ENCODE measurements at regions not wholly inside any gene's neighbourhood (a gene's known extent, or its start where the extent isn't known, plus 50 kb on each side); places are given as distances from the start of the nearest gene placed in this dataset.

GRCh38 chr10:70943249-70943648 is 54.9 kb upstream of the PCBD1 start:
- Histone ChIP-seq H3K4me3 (ENCODE audit: control insufficient read depth in 2 of 3, extremely low read depth in 1 of 3, insufficient read depth in 2 of 3, low read depth in 1 of 3, low read length in 3 of 3) (no peak overlapping the region), H4K20me1 (ENCODE audit: control insufficient read depth, extremely low read depth, insufficient read depth, low read length) (peaks cover 2% of the 10 kb centered on the region), H3K27me3 (ENCODE audit: control insufficient read depth, extremely low read depth, insufficient read depth, low read length) (peaks cover 30% of the 10 kb centered on the region), H3K9me3 (ENCODE audit: control insufficient read depth, low read depth, low read length) (no peaks in the 10 kb centered on the region), H3K79me2 (ENCODE audit: control insufficient read depth, insufficient read depth, low read length) (no peaks in the 10 kb centered on the region), H3K36me3 (ENCODE audit: control insufficient read depth in 2 of 2, extremely low read depth in 1 of 2, insufficient read depth in 2 of 2, low read length in 2 of 2) (no peaks in the 10 kb centered on the region), H3K27ac (ENCODE audit: control insufficient read depth, insufficient read depth, low read length) (no peak overlapping the region), H3K9me1 (ENCODE audit: control insufficient read depth, extremely low read depth, insufficient read depth, low read length) (no peaks in the 10 kb centered on the region), H3K4me2 (ENCODE audit: control insufficient read depth, extremely low read depth, insufficient read depth, low read depth, low read length) (no peak overlapping the region), H2AFZ (ENCODE audit: control insufficient read depth, low read length) (no peak overlapping the region), H3K9ac (ENCODE audit: control insufficient read depth, extremely low read depth, insufficient read depth, low read length) (no peak overlapping the region), H3K4me1 (ENCODE audit: control insufficient read depth, extremely low read depth, insufficient read depth, low read length) (no peaks in the 10 kb centered on the region)
- dilution Hi-C loops (cut with MboI; ENCODE audit: extremely low pct_ligation_motif_present, low sequenced_read_pairs), result no loop called here
- no peak for TF ChIP-seq EZH2 (IDR thresholded peaks at IDR 0.05; ENCODE audit: low read length)
- no peak for TF ChIP-seq CTCF (optimal IDR thresholded peaks at IDR 0.05 in 1 of 3, IDR thresholded peaks at IDR 0.05 in 1 of 3, conservative IDR thresholded peaks at IDR 0.05 in 1 of 3; ENCODE audit: extremely low read depth in 1 of 3, insufficient read depth in 2 of 3, low read length in 3 of 3)
- FAIRE-seq (no peak), DNase-seq (ENCODE audit: low read depth, low spot score) (no peak)

GRCh38 chr10:70943841-70944466 is 55.6 kb upstream of the PCBD1 start:
- no peaks in the 10 kb centered on the region for H3K36me3 ChIP-seq (ENCODE audit: control insufficient read depth in 2 of 2, extremely low read depth in 1 of 2, insufficient read depth in 2 of 2, low read length in 2 of 2)
- H3K27ac ChIP-seq (ENCODE audit: control insufficient read depth, insufficient read depth, low read length), result no peak overlapping the region
- no peak overlapping the region for H2AFZ ChIP-seq (ENCODE audit: control insufficient read depth, low read length)
- no peaks in the 10 kb centered on the region for H3K9me1 ChIP-seq (ENCODE audit: control insufficient read depth, extremely low read depth, insufficient read depth, low read length)
- peaks cover 2% of the 10 kb centered on the region for H4K20me1 ChIP-seq (ENCODE audit: control insufficient read depth, extremely low read depth, insufficient read depth, low read length)
- dilution Hi-C loops (cut with MboI; ENCODE audit: extremely low pct_ligation_motif_present, low sequenced_read_pairs), result no loop called here
- H3K27me3 ChIP-seq (ENCODE audit: control insufficient read depth, extremely low read depth, insufficient read depth, low read length), result peaks cover 24% of the 10 kb centered on the region
- H3K4me2 ChIP-seq (ENCODE audit: control insufficient read depth, extremely low read depth, insufficient read depth, low read depth, low read length), result no peak overlapping the region
- H3K4me3 ChIP-seq (ENCODE audit: control insufficient read depth in 2 of 3, extremely low read depth in 1 of 3, insufficient read depth in 2 of 3, low read depth in 1 of 3, low read length in 3 of 3), result no peak overlapping the region
- no peaks in the 10 kb centered on the region for H3K9me3 ChIP-seq (ENCODE audit: control insufficient read depth, low read depth, low read length)
- TF ChIP-seq EZH2 (IDR thresholded peaks at IDR 0.05; ENCODE audit: low read length) (no peak), CTCF (optimal IDR thresholded peaks at IDR 0.05 in 1 of 3, IDR thresholded peaks at IDR 0.05 in 1 of 3, conservative IDR thresholded peaks at IDR 0.05 in 1 of 3; ENCODE audit: extremely low read depth in 1 of 3, insufficient read depth in 2 of 3, low read length in 3 of 3) (no peak)
- H3K79me2 ChIP-seq (ENCODE audit: control insufficient read depth, insufficient read depth, low read length), result no peaks in the 10 kb centered on the region
- FAIRE-seq (no peak), DNase-seq (ENCODE audit: low read depth, low spot score) (no peak)
- no peaks in the 10 kb centered on the region for H3K4me1 ChIP-seq (ENCODE audit: control insufficient read depth, extremely low read depth, insufficient read depth, low read length)
- no peak overlapping the region for H3K9ac ChIP-seq (ENCODE audit: control insufficient read depth, extremely low read depth, insufficient read depth, low read length)

Data from keratinocyte (primary cell).